GM21619 (cell line): ENCODE measurements at regions not wholly inside any gene's neighbourhood (a gene's known extent, or its start where the extent isn't known, plus 50 kb on each side); places are given as distances from the start of the nearest gene placed in this dataset.

Source experiments
- ATAC-seq: cut with Tn5 transposase; IDR thresholded peaks from one replicate; pipeline ENCODE4 v1.9.1; 2021; ENCODE audit not compliant: unreplicated experiment

DNA sequence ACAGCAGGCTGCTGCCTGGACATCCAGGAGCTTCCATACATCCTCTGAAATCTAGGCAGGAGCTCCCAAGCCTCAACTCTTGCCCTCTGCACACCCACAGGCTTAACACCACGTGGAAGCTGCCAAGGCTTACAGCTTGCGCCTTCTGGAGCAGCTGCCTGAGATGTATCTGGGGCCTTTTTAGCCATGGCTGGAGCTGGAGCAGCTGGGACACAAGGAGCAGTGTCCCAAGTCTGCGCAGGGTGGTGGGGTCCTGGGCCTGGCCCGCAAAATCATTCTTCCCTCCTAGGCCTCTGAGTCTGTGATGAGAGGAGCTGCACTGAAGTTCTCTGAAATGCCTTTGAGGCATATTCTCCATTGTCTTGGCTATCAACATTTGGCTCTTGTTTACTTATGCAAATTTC, 255.0 kb downstream of the DLL1 start:
- ATAC-seq: no peak

DNA sequence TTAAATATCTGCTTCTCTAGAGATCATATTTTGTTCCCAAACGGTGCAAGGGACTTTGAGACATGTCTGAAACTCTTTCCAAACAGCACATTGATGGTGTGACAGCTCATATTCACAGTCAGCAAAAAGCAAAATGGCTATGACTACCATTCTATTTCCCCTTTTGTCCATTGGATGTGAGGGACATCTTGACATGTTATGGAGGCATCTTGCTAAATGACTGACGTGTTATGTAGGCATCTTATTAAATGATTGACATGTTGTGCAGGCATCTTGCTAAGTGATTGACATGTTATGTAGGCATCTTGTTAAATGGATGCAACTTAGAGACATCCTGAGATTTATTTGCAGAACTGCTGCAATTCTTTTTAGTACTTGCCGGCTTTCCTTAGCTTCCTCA, 255.8 kb downstream of the DLL1 start:
- no peak for ATAC-seq

DNA sequence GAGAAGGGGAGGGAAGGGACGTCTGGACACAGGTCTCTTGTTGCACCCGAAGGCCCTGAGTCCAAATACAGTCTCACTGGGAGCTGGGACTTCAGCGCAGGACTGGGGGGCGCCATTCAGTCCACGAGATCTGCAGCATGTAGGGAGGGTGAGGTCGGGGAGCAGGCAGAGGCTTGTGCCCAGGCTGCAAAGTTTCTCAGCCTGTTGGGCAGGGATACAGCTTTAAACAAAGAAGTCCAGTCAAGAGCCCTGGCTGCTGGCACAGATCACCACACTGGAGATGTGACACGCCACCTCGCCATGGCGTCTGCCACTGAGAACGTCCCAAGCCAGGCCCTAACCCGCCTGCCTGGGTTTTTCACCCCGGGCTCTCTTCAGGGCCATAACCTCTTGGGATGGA, 256.6 kb downstream of the DLL1 start:
- no peak for ATAC-seq

DNA sequence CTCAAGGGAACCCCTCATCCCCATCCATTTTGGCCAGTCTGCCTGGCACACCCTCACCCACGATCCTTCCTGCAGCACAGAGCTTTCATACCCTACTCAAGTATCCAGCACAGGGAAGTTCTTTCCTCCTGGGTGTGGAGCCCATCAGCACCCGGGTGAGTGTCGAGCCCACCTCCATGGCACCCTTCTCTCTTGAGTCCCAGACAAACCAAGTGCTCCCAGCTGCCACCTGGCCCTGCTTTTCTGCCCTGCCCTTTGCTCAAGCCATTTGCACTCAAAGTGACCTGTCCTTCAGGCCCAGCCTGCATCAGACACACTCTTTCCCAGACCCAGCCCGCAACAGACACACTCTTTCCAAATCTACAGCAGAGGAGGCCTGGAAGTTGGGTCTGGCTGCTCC, 257.2 kb downstream of the DLL1 start:
- no peak for ATAC-seq

DNA sequence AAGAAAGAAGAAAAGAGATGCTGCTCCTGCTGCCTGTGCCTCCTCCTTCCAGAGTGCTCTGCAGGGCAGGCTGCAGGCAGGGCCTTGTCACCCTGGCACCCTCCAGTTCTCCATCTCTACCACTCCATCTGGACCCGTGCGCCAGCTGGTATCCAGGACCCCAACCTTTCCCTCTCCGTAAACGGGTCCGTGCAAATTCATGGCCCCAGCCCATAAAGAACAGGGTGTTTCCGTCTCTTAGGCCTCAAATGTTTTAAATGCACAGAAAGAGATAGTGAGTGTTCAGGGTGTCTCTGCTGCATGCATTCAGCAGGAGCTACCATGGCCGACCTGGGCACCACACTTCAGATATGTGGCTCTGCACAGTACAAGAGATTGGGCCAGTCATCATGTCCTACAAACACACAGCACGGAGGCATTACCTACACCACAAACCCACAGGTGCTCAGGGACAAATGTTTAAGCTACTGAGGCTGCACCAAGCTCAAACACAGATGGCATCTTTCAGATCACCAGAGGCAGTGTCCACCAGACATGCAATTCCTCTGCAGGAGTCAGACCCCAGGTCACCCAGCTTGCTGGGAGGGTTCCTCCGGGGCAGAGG, 258.1 kb downstream of the DLL1 start:
- no peak for ATAC-seq

DNA sequence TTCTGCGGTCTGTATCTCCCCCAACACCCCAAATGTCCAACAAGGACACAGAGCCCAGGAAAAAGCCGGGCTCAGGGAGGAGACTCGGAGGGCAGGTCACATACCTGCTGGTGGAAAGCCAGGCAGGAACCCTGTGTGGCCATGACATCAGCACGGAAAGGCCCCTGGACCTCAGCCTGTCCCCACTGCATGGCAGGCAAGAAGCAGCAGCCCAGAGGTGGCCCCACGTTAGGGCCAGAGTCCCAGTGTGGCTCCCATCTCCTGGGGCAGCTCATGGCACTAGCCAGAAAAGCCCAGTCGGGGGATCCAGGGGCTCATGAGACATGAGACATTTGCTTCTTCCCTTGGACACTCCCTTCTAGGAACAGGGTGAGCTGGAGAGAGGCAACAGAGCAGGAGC, 258.7 kb downstream of the DLL1 start:
- no peak for ATAC-seq

DNA sequence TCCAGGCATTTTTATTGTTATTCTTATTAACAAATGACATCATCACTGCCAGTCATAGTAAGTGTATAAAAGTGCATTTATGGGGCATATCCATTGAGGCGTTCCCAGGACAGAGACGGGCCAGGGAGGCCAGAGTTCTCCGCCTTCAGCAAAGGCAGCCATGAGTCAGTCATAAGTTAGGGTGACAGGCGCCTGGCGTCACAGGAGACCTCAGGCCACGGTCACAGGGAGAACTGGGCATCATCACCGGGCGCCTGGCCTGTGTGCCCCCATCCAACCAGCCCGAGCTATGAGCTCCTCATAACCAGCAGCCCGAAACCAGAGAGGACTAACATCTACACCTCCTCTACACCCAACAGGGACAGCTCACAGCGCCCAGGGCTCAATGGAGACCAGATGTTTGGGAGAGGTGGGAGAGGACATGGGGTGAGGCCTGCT, 259.2 kb downstream of the DLL1 start:
- ATAC-seq: no peak

DNA sequence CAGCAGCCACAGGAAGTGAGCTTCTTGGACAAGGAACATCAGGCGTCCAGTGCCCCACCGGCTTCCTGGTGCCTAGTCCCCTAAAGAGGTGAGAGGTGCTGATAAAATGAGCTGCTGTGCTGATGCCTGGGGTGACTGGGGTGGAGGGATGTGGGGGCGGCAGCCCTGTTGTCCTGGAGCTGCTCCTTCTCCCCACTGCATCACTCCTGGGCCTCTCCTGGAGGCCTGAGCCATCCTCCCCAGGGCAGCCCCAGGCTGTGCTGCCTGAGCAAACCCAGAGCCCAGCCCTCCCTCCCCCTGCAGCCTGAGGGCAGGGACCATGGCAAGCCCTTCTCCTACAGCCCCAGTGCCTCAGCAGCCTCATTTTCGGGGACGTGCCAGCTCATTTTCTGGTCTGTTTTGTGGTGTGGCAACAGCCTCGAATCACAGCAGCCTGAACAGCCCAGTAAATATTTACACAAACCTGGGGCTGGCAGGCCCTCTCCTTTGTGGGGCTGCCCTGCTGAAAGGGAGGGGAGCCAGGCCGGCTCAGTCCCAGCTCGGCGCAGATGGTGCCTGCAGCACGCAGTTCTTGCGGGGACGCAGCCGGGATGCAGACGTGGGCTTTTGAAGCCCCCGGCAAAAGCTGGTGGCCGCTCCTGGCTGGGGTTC, 259.9 kb downstream of the DLL1 start:
- ATAC-seq: no peak

DNA sequence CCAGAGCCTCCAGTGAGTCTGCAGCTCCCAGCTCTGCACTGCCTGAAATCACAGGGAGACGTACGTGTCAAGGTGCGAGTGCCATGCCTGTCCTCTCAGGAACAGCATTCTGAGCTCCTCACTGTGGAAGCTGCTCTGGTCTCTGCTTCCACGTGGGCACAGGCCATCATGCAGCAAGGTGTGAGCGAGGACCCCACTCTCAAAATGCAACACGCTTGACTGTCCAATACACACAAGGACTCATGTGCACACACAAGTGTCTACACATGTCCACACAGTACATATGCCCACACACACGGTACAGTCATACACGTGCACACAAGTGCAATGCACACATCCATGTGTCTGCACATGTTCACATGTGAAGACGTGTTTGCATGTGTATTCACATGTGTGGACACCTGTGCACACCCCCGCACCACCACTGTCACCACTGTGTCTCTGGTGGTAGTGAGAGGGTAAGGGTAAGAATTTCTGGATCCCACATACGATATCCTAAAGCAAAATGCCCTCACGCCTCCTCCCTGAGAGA, 260.5 kb downstream of the DLL1 start:
- no peak for ATAC-seq

DNA sequence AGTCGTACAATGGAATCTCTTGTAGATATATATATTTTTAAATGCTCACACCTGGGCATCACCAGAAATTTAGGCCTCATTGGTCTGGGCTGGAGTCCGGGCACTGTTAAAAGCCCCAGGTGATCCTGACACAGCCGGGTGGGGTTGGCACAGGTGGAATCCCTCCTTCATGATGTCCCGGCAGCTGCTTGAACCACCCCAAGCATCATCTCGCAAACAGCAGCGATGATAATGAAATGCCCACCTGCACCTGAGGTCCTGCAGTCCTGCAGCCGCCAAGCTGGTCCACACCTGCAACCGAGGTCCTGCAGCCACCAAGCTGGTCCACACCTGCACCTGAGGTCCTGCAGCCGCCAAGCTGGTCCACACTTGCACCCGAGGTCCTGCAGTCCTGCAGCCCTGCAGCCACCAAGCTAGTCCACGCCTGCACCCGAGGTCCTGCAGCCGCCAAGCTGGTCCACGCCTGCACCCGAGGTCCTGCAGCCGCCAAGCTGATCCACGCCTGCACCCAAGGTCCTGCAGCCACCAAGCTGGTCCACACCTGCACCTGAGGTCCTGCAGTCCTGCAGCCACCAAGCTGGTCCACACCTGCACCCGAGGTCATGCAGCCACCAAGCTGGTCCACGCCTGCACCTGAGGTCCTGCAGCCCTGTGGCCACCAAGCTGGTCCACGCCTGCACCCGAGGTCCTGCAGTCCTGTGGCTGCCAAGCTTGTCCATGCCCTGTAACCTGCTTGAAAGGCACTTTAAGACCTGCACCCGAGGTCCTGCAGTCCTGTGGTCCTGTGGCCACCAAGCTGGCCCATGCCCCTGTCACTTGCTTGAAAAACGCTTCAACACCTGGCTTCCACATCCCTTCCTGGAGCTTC, 261.2 kb downstream of the DLL1 start:
- no peak for ATAC-seq

DNA sequence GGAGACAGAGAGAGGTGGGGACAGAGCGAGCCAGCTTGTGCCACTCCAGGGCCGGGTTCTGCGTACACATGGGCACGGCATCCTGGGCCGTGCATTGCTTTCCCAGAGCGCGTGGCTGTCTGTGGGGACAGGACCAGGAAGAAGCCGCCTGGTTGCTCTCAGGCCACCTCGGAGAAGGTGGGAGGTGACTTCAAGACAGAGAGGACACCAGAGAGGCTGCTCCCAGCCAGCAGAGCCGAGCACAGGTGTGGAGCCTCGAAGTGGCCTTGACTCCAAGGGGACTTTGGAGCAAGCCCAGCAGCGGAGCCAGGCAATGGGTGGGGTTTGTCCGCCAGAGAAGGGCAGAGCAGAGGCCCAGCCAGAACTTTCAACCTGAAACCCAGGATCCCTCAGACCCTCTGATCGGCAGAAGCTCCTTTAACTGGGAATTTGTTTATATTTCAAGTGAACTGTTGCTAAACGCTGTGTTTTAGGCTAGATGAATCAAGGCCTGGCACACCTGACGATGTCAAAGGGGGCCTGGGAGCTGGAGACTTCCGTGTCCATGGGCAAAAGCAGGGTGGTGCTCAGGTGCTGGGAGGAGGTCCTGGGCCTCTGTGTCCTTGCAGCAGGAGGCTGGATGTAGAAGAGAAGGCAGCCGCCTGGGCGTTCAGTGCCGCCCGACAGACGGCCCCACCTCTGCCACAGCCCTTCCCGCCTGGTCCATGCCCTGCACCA, 262.1 kb downstream of the DLL1 start:
- ATAC-seq: no peak

DNA sequence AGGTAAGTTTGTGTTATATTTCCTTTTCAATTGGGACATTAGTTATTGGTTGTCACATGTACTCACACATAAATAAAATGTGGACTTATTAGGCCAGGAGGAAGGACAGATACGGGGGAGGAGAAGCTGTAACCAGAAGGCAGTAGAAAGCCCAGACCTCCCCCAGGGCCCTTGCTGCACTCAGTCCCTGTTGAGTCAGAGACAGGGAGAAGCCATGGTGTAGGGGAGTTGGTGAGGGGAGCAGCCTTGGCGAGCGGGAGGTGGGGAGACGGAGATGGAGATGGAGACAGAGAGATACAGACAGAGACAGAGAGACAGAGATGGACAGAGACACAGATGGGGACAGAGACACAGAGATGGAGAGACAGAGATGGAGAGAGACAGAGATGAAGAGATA, 263.2 kb downstream of the DLL1 start:
- no peak for ATAC-seq

DNA sequence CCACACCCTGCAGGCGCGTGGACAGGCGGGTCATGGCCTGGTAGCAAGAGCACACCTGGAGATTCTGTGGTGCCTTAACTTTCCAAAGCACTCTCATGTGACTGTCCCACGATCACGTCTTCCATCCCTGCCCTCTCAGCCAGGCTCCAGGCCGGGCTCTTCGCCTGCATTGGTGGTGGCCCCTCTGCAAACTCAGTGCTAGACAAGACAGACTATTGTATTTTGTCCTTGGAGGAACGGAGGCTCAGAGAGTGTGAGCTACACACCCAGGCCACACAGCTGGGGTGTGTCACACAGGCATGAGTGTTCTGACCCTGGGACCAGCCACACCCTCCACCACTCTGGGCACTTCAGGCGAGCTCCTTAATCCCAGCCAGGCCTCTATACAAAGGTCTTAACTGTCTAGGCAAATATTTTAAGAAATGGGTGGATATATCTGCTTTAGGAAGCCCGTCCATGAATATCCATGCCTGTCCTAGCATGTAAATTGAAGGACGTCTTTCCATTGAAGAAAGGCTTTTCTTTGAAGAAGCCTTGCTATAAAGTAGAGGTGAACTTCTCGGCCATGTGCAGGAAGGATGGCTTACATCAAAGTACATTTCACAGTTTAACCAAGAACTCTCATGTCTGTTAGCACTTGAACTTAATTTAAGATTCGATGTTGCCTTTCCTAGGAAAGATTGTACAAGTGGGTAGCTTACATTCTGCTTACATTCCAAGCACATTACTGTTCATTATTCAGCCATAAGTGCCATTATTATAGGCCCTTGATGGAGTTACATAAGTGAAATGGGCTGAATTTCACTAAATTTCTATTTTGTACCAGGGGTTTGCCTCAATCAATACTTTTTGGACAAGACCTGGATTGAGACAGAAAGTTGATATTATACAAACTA, 263.9 kb downstream of the DLL1 start:
- ATAC-seq: no peak

DNA sequence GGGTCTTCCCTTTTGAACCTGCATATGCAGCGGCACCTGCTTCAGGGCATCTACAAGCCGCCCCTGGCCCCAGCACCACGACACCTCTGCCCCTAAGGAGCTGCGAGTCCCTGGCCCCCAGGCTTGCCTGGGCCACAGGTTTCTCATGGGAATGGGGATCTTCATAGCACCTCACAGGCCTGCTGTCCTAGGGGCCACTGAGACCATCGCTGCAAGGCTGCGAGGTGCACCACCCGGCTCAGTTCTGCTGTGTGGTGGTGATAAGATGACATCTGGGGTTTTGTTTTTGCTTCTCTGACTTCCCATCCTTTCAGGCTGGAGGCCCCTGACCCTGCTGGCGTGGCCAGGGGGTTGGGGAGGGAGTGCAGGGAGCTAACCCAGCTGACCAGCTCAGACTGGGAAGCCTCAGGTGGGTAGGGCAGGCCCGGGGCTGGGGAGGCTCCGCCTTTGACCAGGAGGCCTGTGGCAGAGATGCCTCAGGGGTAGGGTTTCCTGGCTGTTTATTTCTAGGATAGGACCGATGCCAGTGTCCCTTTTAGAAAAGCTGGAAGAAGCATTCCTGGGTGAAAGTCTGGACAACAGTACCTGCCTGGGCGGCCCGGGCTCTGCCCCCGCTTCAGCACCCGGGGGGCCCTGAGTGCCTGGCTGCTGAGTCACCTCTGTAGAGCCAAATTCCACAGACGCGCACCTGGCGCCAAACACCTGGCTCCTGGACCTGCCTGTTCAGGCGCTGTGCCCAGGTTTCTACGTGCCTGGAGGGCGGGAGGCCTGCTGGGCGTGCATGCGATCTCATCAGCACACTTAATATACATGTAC, 264.7 kb downstream of the DLL1 start:
- no peak for ATAC-seq

DNA sequence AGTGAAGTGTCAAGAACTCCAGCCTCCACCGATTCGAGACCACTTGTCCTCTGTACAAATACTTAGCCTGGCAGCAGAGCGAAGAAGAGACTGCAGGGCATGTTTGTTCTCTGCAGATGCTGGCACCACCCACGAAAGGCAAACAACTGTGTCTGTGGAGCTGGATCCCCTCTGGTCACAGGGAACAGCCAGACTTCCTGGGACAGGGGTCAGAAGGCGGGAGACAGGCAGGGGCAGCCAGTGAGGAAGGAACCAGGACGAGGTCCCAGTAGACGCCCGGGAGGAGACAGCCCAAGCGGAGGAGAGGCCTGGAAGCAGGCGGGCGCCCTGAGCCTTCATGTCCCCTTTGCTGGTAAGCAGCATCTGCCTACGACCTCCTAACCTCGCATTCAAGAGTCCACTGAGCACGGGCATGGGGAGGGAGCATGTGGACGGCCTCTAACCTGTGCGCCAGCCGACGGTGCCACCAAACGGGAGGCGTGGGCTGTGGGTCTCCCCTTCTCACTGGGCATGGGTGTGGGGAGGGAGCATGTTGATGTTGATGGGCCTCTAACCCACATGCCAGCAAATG, 265.5 kb downstream of the DLL1 start:
- no peak for ATAC-seq

DNA sequence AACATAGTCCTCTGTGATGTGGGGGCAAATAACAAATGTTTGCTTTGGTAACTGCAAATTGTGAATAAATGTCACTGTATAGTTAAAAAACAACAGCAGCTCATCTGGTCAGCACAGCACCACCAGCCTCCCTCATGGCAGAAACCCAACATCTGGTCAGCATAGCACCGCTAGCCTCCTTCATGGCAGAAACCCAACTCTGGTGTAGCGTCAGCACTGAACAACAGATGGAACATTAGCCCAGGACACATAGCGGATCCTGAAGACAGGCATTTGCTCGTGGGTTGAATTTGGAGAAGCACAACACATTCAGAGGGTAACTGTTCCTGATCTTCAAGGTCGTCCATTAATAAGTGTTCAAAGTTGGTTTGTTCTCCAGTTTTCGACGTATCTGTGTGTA, 265.9 kb downstream of the DLL1 start:
- ATAC-seq: no peak

DNA sequence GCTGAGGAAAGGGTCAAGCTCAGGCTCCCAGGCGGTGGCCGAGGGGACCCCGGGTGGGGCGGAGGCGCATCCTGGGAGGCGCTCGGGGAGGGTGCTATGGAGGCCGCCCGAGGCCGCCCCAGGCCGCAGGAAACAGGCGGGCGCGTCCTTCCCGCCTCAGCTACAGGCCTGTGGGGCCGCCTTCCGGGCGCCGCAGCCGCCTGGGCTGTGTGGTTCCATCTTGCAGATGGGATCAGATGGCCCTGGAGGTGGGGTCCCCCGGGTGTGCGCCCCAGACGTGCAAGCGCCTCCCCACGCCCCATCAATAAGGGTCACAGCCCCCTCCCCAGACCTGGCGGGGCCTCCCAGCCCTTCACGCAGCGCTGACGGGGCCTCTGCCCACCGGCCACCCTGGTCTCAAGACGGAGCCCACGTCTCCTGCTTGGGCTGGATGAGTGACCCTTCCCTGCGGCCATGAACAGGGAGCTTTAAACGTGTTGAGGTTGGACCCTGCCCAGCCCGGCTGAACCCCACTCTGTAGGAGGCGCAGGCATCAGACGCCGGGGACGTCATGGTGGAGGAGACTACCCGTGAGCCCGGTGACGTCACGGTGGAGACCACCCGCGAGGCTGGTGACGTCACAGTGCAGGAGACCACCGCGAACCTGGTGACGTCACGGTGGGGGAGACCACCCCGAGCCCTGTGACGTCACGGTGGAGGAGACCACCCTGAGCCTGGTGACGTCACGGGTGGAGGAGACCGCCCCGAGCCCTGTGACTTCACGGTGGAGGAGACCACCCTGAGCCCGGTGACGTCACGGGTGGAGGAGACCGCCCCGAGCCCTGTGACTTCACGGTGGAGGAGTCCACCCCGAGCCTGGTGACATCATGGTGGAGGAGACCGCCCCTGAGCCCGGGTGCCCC, 267.0 kb downstream of the DLL1 start:
- no peak for ATAC-seq
